GM19351 (cell line): ENCODE measurements at regions not wholly inside any gene's neighbourhood (a gene's known extent, or its start where the extent isn't known, plus 50 kb on each side); places are given as distances from the start of the nearest gene placed in this dataset.
"Not testable (repeated sequence)": the region's sequence is repeated elsewhere in the genome, so short reads cannot be mapped to it uniquely, and the experiment has no call there.

Source experiments
- ATAC-seq: cut with Tn5 transposase; IDR thresholded peaks from one replicate; pipeline ENCODE4 v1.9.1; 2021; ENCODE audit warnings: mild to moderate bottlenecking, moderate library complexity; ENCODE audit not compliant: unreplicated experiment

GRCh38 chr12:39699079-39699478 lies 79.5 kb upstream of the ABCD2 start:
- ATAC-seq, result not testable (repeated sequence)

- no peak for ATAC-seq
Observed at GRCh38 chr12:39697108-39697507, 77.5 kb upstream of the ABCD2 start.

GRCh38 chr12:39692258-39692853 lies 72.8 kb upstream of the ABCD2 start:
- peak; percentile 66 for ATAC-seq

- no peak for ATAC-seq
Observed at GRCh38 chr12:39685854-39686657, 66.5 kb upstream of the ABCD2 start.

GRCh38 chr12:39682689-39683477 lies 63.3 kb upstream of the ABCD2 start:
- no peak for ATAC-seq

GRCh38 chr12:39675263-39675662 lies 55.7 kb upstream of the ABCD2 start:
- ATAC-seq, result no peak

- ATAC-seq, result no peak
Observed at GRCh38 chr12:39672976-39673375, 53.4 kb upstream of the ABCD2 start.

GRCh38 chr12:39671898-39672875 lies 52.6 kb upstream of the ABCD2 start:
- ATAC-seq, result no peak

- ATAC-seq, result not testable (repeated sequence)
Observed at GRCh38 chr12:39669539-39669938, 49.9 kb upstream of the ABCD2 start.
